GM18909 (cell line): ENCODE measurements at regions not wholly inside any gene's neighbourhood (a gene's known extent, or its start where the extent isn't known, plus 50 kb on each side); places are given as distances from the start of the nearest gene placed in this dataset.

Source experiments
- ATAC-seq: cut with Tn5 transposase; IDR thresholded peaks from one replicate; pipeline ENCODE4 v1.9.1; 2021; ENCODE audit warnings: mild to moderate bottlenecking; ENCODE audit not compliant: unreplicated experiment, poor library complexity

DNA sequence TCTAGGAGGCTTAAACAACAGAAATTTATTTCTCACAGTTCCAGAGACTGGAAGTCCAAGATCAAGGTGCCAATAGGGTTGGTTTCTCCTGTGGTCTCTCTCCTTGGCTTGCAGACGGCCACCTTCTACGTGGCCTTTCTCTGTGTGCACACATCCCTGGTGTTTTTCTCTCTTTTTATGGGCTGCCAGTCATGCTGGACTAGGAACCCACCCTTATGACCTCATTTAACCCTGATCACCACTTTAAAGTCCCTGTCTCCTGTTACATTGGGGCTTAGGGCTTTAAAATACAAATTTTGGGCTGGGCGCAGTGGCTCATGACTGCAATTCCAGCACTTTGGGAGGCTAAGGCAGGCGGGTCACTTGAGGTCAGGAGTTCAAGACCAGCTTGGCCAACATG lies 157.1 kb downstream of the TLE1 start:
- ATAC-seq, result no peak

- no peak for ATAC-seq
These were observed 157.8 kb downstream of the TLE1 start for GRCh38 chr9:81531511-81531910.

DNA sequence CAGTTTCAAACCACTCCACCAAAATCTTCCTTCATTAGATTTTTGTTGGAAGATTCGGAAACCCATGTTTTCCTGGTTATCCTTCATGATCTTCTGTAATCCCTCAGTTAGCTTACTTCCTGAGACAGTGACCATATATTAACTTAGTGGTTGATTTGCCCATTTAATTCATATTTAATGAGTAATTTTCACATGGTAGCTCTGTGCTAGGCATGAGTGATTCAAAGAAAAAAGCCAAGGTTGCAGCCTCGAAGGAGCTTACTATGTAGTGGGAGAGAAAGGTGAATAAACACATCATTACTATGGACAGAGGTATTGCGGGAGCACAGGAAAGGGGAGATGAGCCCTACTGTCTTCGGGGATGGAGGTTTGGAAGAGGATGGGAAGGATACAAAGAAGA lies 158.5 kb downstream of the TLE1 start:
- no peak for ATAC-seq

DNA sequence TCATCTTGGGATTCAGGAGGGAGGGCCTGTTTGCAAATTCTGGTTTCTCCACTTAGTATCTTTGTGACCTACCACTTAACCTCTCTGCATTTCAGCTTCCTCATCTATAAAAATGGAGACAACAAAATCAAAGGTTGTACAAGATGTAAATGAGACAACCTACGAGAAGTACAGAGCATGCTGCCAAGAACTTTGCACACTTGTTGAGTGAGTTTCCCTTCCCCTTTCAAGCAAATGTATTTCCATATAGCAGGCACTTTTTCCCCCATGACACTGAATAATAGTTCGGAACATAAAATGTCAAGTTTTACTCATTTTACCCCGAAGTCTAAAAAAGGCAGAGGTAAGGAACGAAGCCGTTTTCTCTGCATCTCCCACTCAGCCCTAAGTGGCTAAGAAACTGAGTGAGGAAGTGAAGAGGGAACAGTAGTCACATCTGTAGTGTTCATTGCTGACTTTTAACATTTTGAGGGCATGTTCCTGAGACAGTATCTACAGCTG lies 159.0 kb downstream of the TLE1 start:
- ATAC-seq, result no peak

- no peak for ATAC-seq
These were observed 159.7 kb downstream of the TLE1 start for GRCh38 chr9:81529556-81530193.

- ATAC-seq, result no peak
These were observed 162.8 kb downstream of the TLE1 start for GRCh38 chr9:81526587-81526986.

DNA sequence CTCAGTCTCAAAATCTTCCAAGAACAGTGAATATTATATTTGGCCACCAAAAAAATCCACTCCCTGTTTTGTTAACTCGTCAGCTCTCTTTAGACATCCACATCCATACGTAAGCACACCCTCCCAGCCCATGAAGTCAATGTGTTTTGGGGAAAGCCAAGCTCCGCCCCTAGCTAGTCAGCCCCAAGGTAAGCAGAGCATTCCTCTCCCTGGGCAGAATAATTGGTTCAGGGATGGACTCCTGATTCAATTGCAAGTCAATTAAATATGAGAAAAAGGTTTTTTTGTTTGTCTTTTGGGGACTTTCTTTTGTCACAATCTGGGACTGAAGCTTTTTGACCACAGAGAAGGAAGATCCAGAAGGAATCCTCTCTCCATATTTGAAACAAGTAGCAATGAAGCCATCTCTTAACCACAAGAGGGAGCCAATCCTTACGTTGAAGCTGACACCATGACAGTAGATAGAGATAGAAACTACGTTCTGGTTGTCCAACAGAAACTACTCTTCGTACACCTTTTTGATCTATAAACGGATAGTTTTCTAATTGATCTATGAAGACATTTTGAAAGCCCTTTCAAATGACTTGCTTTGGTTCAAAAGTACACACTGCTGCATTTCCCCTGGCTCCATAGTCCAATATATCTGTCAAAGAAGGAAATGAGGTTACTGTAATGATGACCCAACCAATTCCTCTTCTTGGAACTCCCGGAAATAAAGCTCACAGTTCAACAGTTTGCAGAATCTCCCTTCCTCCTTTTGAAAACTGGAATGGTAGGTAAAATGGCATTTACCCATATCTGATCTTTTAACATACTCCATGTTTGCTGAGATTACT lies 166.4 kb downstream of the TLE1 start:
- ATAC-seq, result peak; percentile 50

DNA sequence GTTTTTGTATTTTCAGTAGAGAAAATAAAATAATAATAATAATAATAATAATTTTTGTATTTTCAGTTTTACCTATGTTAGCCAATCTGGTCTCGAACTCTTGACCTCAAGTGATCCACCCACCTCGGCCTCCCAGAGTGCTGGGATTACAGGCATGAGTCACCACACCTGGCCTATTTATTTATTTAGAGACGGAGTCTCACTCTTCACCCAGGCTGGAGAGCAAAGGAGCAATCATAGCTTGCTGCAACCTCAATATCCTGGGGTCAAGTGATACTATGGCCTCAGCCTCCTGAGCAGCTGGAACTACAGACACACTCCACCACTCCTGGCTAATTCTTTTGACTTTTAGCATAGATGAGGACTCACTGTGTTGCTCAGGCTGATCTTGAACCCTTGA lies 167.5 kb downstream of the TLE1 start:
- no peak for ATAC-seq

GRCh38 chr9:81519816-81520495 lies 169.4 kb downstream of the TLE1 start:
- no peak for ATAC-seq

DNA sequence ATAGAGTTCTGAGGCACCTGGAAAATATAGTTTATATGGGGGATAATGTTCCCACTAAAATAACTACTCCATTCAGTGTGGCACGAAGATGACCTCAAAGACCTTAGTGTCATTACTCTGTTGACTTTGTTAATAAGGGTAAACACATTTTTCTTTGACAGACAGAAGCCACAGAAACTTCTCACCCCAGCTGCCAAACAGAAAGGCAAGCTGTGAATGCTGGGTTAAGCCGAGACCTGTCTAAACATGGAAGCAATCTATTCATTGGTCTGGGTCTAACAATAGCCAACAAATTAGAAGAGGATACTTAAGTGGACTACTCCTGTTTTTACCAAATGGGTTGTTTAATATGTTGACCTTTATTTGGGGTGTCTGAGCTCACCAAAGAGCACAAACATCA lies 171.4 kb downstream of the TLE1 start:
- no peak for ATAC-seq

GRCh38 chr9:81513059-81513458 lies 176.3 kb downstream of the TLE1 start:
- ATAC-seq, result no peak

DNA sequence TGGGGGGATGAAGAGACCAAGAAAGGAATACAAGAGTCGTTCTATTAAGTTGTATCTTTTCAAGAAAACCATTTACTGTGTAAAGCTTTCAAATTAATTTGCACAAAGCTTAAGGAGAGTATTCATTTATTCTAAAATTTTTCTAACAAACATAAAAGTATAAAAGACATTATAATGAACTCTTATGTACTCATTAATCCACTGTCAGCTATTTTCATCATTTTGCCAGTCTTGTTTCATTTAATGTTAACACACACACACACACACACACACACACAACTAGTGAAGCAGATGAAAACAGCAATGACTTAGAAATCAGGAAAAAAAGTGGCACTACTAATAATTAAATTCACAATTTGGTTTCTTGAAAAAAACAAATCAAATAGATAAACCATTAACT lies 176.7 kb downstream of the TLE1 start:
- no peak for ATAC-seq

DNA sequence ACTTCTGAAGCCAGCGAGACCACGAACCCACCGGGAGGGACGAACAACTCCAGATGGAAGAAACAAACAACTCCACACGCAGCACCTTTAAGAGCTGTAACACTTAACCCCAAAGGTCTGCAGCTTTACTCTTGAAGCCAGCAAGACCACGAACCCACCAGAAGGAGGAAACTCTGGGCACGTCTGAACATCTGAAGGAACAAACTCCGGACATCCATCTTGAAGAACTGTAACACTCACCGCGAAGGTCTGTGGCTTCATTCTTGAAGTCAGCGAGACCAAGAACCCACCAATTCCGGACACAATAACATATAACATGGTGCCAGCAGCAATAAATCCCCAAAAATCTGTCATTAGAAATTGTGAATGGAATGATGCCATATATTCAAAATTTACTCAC lies 180.9 kb downstream of the TLE1 start:
- ATAC-seq, result no peak

DNA sequence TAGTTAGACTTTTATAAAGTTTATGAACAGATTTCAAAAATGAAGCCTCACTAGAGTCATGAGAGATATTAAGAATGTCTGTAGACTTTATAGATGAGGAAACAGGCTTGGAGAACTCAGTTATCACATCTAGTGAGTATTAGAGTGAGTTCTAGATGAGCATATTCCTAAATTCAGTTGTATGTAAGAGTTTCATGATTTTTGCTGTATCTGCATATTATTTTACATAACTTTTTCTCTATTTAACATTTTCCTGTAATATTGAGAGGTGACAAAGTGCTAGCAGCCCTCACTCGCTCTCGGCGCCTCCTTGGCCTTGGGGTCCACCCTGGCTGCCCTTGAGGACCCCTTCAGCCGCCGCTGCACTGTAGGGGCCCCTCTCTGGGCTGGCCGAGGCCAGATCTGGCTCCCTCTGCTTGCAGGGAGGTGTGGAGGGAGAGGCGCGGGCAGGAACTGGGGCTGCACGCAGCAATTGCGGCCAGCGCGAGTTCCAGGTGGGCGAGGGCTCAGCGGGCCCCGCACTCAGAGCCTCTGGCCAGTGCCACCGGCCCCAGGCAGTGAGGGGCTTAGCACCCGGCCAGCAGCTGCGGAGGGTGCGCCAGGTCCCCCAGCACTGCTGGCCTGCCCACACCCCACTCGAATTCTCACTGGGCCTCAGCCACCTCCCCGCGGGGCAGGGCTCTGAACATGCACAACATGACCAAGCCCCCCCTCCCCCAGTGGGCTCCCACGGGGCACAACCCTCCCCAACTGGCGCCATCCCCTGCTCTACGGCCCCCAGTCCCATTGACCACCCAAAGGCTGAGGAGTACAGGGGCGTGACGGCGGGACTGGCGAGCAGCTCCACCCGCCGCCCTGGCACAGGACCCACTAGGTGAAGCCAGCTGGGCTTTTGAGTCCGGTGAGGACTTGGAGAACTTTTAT lies 182.1 kb downstream of the TLE1 start:
- ATAC-seq, result no peak

DNA sequence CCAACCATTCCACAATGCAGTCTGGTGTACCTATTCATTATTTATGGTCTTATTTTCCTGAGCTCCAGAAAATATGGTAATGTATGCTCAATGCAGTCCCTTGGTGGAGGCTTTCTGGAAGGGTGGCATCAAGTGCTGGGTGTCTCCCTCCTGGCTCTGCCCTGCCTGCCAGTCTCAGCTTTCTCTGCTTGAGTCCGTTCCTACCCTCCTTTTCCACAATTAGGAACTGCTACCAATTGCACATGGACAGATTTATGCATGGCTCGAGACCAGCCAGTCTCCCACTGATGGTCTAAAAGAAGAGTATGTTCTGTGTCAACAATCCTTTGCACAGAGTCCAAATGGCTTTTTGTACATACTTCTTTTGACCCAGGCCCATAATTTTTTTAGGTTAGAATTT lies 189.8 kb downstream of the TLE1 start:
- no peak for ATAC-seq

DNA sequence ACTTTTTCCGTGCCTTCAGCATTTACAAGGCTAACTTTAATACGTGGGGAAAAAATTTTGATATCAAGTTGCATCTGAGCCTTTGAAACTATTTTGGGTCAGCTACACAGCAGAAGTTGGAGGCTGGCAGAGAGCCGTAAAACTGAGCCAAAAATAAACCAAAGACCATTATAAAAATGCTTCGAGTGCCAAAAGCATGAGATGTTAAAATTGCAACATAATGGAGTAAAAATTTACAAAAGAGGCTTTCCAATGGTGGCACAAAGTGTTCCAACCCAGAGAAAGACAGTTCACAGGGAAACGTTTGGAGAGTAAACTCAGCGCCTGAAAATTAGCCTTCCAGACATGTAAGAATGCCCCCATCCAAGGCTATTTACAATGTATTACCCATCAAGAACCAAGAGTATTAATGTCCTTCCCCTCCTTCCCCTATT lies 190.3 kb downstream of the TLE1 start:
- no peak for ATAC-seq

DNA sequence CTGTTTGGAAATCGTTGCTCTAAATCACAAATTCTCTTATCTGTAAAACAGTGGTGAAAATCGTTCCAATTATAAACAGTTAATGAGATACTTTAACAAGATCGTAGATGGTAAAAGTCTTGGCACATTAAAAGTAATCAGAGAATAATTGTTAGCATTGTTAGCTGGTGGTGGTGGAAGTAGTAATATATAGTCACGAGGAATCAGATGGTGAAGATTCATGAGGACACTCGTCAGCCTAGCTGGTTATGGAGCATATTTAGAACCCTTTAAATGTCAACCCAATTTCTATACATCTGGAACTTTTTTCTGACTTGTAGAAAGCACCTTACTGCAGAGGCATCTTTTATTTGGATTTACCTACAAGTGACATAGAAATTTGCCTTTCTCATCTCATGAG lies 190.8 kb downstream of the TLE1 start:
- no peak for ATAC-seq

- ATAC-seq, result no peak
These were observed 192.3 kb downstream of the TLE1 start for GRCh38 chr9:81497091-81497490.

DNA sequence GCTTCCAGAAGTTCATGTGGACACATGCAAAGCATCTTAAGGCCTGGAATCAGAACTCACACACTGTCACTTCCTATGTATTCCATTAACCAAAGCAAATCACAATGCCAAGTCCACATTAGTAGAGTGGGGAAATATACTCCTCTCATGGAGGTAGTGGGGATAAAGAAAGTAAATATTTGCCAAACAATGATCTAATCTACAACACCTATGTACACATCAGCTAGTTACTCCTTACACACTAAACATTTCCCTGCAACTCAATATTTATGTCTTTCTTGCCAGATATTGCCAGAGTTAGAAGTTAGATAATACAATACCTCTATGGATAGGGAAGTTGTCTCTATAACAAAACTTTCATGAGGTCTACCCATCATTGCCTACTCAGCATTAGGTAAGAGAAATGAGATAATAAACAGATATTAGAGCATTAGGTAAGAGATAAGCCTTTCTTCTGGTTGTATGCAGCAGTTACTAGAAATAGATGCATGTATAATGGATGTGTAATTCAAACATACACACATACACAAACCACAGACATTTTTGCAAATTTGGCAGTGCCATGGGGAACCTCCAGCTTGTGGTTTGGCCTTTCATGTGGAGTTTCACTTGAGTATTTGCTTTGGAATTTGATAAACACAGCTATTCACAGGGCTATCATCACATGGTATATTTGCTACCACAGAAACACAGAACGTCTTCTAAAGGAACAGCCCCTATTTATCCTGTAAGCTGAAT lies 196.5 kb downstream of the TLE1 start:
- no peak for ATAC-seq
